GM21576 (cell line): ENCODE measurements at regions not wholly inside any gene's neighbourhood (a gene's known extent, or its start where the extent isn't known, plus 50 kb on each side); places are given as distances from the start of the nearest gene placed in this dataset.

Source experiments
- ATAC-seq: cut with Tn5 transposase; IDR thresholded peaks from one replicate; pipeline ENCODE4 v1.9.1; 2021; ENCODE audit warnings: mild to moderate bottlenecking, moderate library complexity; ENCODE audit not compliant: unreplicated experiment

DNA sequence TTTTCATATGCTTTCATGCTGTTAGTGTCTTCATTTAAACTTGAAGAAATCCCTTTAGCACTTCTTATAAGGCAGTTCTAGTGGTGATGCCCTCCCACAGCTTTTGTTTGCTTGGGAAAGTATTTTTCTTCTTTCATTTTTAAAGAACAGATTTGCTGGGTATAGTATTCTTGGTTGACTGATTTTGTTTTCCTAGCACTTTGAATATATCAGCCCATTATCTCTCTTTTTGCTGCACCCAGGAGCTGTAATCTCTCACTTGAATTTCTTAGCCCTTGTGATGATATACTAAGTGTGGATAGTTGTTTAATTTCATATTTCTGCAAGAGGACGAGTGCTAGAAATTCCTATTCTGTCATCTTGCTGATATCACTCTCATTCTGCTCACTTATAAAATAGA is 283.7 kb downstream of the GPAT3 start:
- ATAC-seq: no peak

DNA sequence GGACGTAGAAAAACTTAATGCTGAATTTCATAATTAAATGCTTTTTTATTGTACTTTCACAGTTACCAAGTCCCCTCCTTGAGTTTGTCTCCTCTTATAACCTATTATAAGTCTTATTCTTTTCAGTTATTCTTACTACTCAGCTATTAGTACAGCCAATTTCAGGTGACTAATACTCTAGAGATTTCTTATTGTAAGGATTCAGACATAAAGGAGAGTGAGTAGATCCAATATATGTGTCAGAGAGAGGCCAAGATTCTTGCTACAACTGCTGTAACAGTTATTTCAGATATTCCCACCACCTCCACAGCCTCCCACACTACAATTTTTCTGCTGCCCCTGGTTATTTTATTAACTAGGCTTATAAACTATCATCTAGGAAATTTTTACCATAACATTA is 274.5 kb downstream of the GPAT3 start:
- ATAC-seq: no peak

DNA sequence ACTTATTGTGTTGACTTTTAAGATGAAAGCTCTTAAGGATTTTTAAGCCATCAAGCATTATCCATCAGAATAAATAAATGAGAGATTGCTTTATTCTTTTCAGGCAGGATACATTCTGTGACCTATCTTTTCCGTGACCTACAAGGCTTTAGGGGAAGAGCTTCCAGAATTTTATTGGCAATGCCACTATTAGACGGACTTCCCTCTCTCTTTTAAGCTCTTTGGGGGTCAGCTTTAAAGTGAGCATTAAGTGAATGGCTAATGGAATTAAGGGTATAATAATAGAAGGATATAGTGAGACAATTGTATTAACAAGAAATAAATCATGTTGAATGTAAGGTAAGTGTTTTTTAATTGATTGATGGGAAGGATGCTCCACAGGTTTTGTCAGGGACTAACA is 273.7 kb downstream of the GPAT3 start:
- ATAC-seq: no peak

- no peak for ATAC-seq
Observed at GRCh38 chr4:83793481-83793880, 257.6 kb downstream of the GPAT3 start.

DNA sequence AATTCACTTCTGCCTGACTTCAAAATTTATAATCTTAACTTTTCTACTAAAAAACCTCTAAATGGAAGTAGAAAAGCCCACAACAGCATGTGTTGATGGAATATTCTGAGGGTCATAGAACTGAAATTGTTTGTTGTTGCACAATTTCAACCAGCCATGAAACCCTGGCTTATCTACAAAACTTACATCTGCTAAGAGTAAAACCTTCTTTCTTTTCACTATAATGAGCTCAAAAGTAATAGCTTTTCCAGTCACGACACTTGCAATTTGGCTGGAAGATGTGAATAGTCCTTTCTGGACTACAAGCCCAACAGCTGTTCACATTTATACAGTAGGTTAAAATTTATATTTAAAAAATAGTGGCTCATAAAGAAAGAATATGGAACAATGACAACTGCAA is 250.0 kb downstream of the GPAT3 start:
- no peak for ATAC-seq

- ATAC-seq: no peak
Observed at GRCh38 chr4:83783215-83783614, 247.3 kb downstream of the GPAT3 start.

DNA sequence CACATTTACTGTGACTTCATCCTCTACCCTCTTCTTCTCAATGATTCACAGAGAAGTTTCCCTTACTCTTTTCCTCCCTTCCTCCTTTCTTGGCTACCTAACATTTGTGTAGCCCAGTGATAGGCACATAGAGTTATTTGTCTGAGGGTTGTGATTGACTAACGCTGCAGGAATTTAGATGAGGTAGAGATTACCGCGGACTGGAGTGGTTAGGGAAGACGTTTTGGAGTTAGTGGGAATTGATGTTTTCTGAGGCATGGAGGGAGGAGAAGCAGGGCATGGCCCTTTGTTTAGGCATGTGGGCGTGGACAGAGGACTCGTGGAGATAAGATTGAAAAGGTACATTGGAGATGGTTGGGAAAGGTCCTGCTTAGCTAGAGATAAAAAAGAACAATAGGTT is 246.7 kb downstream of the GPAT3 start:
- no peak for ATAC-seq

GRCh38 chr4:83781434-83781833 is 245.5 kb downstream of the GPAT3 start:
- ATAC-seq: no peak

DNA sequence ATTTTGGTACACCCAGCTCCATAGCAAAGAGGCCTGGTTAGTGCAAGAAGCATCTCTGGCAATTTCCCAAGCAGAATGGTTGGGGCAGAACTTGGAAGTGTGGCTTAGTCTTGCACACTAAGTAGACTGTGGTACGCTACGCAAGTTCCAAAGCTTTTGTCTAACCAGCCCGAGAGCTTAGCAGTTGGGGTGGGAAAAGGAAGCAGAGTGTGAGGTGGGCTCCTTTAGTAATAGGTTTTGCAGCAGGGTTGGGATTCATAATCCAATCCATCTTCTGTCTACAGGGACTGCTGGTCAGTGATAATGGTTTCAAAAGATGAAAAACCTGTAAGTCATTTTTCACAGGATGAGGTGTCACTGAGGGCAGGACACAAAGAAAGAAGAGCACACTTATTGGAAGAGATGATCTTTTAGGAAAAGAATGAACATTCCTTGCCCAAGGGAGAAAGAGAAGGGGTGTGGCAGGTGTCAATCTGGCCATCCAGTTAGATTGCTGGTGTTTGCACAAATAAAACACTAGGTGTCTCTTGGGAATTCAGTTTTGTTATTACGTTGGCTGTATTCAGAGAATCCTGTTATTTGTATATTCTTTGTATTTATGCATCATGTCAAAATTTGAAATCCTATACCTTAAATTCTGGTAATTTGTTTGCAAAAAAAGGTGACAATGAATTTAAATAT is 244.3 kb downstream of the GPAT3 start:
- no peak for ATAC-seq

DNA sequence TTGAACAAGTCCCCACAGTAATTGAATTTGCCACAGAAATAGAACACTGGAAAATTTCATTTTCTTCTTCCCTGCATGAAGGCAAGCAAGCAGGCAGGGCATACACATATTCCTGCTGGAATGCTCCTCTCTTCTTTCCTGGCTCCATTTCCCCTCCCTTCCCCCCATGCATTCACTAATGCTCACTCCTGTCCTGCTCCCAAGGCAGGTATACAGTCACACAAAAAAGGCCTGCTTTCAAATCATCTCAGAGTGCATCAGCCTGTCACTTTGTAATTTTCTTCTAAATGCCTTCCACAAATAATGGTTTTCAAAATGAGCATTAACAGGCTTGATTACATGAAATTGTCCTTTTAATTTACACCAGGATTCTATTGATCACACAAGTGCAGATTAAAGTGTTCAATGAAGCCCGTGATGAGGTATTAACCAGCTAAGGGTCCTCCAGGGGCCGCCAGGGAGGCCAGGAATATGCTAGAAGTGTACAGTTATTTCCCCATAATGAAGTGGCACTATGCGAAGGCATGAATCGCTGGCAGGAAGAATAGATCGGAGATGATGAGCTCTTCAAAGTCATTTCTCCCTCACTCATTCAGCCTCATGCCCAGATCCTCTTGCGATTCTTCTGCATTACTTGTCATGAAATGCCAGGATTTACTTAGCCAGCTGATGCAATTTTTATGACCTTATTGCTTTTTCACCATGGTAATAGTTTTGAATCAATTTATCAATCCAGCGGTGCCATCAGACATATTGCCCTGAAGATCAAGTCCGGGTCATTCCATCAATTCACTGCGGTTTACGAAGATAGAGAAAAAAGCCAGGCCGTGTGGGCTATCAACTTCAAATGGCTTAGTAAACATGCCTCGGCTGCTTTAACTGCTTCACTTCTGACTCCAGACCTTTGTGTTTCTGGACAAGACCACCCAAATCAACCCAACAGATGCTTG is 243.5 kb downstream of the GPAT3 start:
- ATAC-seq: no peak

DNA sequence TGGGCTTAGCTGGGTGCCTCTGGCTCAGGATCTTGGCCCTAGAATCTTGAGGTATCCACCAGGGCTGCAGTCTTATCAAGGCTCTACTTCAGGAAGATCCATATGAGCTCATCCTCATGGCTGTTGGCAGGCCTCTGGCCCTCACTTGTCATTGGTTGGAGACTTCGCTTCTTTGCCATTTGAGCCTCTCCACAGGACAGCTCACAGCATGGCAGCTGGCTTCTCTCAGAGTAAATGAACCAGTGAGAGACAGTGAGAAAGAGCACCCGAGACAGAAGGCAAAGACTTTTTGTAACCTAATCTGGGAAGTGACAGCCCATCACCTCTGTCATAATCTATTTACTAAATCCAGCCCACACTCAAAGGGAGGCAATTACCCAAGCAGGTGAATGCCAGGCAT is 236.8 kb downstream of the GPAT3 start:
- no peak for ATAC-seq

- ATAC-seq: no peak
Observed at GRCh38 chr4:83771113-83771705, 235.3 kb downstream of the GPAT3 start.

- ATAC-seq: no peak
Observed at GRCh38 chr4:83768146-83768545, 232.2 kb downstream of the GPAT3 start.

DNA sequence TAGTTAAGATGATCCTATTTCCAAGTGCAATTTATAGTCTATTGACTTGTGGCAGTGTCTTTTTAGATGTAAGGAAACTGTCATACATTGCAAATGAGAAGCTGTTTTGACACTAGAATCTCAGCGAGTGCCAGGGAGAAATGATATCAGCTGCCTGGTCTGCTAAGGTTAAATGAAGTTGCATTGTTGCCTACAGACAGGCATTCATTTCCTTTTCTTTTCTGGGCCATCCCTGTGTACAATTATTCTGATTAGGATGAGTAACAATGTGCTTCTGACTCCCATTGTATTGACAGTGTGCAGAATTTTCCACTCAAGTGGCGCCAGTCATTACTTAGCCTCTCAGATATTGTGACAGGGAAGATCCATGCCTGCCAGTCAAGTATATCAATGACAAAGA is 231.2 kb downstream of the GPAT3 start:
- no peak for ATAC-seq

DNA sequence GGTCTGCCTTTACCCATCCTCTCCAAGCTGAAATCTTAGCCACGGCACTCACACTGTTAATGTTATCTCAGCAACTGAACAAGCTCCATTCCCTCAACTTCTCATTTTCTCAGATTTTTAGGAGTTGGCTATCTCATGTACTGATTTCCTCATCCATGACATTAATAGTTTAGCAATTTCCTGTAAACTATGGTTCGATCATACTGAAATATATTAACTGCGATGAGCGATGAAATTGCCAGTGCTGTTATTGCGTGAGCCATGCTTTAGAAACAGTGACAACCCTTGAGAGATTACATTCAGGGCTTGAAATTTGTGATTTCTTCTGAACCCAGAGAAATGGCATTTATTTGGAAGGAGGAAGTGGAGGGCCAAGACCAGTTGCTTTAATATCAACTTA is 223.7 kb downstream of the GPAT3 start:
- ATAC-seq: no peak

GRCh38 chr4:83758285-83758684 is 222.4 kb downstream of the GPAT3 start:
- ATAC-seq: no peak

DNA sequence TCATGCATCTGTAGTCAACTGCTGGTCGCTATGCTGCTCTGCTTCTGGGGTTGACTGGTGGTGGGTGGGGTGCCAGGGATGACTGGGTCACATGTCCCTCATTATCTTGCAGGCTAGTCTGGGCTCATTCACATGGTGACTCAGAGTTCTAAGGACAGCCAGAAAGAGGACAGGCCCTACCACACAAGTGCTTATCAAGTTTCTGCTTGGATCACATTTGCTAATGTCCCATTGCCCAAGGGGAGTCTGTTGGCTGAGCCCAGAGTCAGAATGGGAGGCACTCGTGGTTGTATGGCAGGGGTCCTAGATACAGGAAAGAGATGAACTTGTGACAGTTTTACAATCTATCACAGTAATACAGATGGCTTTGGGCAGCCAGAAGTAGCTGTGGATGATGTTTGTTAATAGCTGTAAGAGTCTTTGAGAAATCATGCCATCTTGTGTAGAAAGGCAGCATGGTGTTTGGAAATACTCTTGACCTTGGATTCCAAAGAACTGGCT is 221.3 kb downstream of the GPAT3 start:
- no peak for ATAC-seq

DNA sequence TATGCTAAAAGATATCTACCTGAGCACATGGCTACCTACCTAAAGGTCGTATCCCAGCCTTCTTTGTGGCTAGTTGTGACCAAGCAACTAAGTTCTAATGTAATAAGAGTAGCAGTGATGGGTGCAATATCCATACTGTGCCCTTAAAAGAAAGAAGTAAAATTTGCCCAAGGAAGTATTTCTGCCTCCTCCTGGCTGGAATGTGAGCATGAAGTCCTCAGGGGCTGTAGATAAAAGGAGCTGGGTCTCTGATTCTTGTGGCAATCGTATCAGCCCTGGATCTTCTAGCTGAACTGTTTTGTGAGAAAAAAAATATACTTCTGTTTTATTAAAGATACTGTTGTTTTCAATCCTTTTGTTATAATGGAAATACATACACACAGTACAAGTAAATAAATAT is 217.4 kb downstream of the GPAT3 start:
- ATAC-seq: no peak

DNA sequence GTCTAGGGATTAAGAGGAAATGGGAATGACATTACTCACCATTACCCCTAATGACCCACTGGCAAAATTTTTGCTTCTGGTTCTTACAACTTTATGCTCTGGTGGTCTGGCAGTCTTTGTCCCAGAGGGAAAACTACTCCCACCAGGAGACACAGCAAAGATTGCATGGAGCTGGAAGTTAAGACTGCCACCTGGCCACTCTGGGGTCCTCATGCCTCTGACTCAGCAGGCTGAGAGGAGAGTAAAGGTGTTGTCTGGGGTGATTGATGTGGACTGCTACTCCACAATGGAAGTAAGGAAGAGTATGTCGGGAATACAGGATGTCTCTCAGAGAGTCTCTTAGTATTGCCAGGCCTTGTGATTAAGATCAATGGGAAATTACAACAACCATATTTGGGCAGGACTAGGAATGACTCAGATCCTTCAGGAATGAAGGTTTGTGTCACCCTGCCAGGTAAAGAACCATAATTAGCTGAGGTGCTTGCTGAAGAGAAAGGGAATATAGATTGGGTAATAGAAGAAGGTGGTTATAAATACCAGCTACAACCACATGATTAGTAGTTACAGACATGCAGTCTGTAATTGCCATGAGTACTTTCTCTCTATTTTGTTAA is 215.5 kb downstream of the GPAT3 start:
- no peak for ATAC-seq

DNA sequence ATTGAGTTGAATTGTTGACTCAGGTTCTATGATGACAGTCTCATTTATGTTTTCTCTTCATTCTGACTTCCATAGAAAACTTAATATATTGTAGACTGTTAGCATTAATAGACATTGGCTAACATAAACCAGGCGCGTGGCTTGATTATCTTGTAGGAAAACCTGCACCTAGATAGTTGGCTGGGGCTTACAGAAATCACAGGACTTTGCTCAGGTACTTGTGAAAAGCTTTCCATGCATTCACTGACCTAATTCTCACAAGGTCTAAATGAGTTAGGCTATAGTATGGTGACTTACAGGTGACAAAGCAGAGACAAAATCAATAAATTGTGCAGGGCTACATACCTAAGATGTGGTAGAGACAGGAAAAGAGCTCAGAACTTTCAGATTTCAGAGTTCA is 212.8 kb downstream of the GPAT3 start:
- ATAC-seq: no peak

GRCh38 chr4:83738895-83739294 is 203.0 kb downstream of the GPAT3 start:
- ATAC-seq: no peak
